Kidney glomerular epithelial cell (primary cell): ENCODE measurements at regions not wholly inside any gene's neighbourhood (a gene's known extent, or its start where the extent isn't known, plus 50 kb on each side); places are given as distances from the start of the nearest gene placed in this dataset.
A peak's percentile ranks its signal among the peaks of the same experiment; 100 is the strongest.
"Not testable (repeated sequence)": the region's sequence is repeated elsewhere in the genome, so short reads cannot be mapped to it uniquely, and the experiment has no call there.

ENCODE experiments used
- DNase-seq: peaks from one replicate; lab custom pipeline; 2025; lab: John Stamatoyannopoulos, UW

- DNase-seq = not testable (repeated sequence)
Observed at GRCh38 chr20:30660982-30661381, 596.5 kb upstream of the DEFB115 start.

DNA sequence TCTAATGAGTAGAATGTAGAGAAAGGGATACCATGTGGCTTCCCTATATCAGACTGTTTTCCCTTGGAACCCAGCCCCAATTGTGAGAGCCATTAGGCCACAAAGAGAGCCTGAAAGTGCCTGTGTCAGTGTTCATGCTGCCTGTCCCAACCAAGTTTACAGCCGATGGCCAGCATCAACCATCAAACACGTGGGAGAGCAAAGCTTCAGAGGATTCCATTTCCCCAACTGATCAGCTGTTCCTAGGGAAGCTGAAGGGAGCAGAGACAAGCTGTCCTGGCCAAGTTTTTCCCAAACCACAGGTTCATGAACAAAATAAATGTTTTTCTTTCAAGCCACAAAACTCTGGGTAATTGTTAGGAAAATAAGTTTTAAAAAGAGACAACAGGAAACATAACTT lies 589.0 kb upstream of the DEFB115 start:
- not testable (repeated sequence) for DNase-seq

- DNase-seq = not testable (repeated sequence)
Observed at GRCh38 chr20:30669330-30670029, 588.0 kb upstream of the DEFB115 start.

- not testable (repeated sequence) for DNase-seq
Observed at GRCh38 chr20:30671120-30671519, 586.3 kb upstream of the DEFB115 start.

GRCh38 chr20:30675988-30676564 lies 581.4 kb upstream of the DEFB115 start:
- not testable (repeated sequence) for DNase-seq

- DNase-seq = not testable (repeated sequence)
Observed at GRCh38 chr20:30682236-30682635, 575.2 kb upstream of the DEFB115 start.

- not testable (repeated sequence) for DNase-seq
Observed at GRCh38 chr20:30712861-30713260, 544.6 kb upstream of the DEFB115 start.

DNA sequence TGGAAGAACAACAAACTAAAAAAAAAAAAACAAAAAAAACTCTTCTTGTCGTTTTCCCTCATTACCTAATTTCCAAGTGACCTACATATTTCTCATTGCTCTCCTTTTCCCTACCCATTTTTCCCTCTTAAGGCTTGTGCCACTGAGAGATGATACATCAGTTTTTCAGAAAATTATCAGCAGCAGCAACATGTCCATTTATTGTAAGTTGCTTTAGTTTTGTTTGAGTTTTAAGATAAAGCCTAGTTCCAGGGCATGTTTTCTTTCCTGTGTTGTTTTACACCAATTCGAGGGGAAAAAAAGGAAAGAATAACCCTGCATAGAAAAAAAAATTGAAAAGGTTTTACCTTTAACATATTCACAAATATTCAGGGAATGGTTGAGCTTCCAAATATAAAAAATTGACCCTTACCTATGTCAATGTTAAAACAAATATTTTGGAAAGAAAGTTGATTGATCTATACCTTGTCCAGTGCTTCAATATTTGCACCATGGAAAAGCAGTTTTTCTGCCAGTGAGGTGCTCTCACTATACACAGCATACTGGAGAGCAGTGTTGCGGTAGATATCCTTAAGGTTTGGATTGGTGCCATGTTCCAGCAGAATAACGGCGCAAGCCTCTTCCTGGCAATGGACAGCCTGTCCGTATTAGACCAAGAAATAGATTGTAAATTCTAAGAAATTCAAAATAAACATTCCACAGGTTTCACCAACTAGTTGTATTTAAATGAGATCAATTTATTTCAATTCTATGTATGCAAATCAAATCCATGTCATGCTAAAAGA lies 537.9 kb upstream of the DEFB115 start:
- DNase-seq = not testable (repeated sequence)

- DNase-seq = not testable (repeated sequence)
Observed at GRCh38 chr20:30723511-30723910, 534.0 kb upstream of the DEFB115 start.

DNA sequence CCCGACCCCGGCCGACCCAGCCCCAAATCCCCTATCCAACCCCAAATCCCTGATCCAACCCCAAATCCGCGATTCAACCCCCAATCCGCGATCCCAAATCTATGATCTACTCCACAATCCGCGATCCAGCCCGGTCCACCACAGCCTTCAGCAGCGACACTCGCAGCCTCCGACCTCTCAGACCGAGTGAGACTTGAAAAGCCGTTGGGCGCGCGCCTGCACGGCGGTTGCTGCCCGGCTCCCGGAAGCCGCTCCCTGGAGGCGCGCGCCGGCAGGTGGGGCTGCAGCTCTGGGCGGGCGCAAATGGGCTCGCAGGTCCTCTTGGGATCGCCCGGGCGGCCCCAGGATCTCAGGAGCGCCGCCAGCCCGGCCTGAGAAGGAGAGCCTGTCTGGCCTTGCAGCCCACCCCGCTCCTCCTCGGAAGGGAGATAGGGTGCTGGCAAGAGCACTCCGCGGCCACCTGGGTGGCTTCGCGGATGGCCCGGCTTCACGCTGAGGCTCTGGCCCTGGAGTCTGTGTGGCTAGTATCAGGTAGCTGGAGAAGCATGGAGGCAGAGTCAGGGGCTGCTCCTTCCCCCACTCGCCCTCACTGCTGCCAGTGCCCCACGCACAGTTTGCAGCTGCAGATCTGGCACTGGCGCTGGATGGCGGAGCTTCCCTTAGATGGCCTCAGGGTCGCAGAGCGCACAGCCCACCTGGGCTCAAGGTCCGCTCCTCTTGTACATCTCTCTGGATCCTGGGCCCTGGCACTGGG lies 533.4 kb upstream of the DEFB115 start:
- peak; percentile 9 for DNase-seq

- not testable (repeated sequence) for DNase-seq
Observed at GRCh38 chr20:30724688-30725074, 532.8 kb upstream of the DEFB115 start.

DNA sequence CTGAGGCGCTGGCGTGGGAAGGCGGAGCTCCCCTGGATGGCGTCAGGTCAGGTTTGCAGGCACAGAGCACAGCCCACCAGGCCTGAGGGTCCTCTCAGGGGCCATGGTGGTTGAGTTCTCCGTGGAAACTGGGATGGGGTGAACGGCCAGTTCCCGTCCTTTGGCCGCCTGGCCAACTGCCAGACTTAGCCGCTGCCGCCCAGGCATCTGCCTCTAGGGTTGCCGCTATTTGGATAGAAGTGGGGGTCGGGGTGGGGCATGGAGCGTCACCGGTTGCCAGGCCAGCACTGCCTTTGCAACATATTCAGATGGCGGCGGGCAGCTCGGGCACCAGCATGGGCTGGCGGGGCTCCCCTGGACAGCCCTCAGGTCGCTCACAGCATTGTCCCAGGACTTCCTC lies 532.3 kb upstream of the DEFB115 start:
- not testable (repeated sequence) for DNase-seq

GRCh38 chr20:30728271-30728885 lies 529.1 kb upstream of the DEFB115 start:
- not testable (repeated sequence) for DNase-seq
